ENCODE measurements at regions not wholly inside any gene's neighbourhood (a gene's known extent, or its start where the extent isn't known, plus 50 kb on each side); places are given as distances from the start of the nearest gene placed in this dataset.

GRCh38 chr1:103243481-103243880, 135.2 kb upstream of the COL11A1 start:
- no peak for ATAC-seq
- no peaks in the 10 kb centered on the region for H3K9me3 Mint-ChIP-seq

GRCh38 chr1:103239034-103239433, 130.7 kb upstream of the COL11A1 start:
- H3K4me3 Mint-ChIP-seq, result no peak overlapping the region
- no peaks in the 10 kb centered on the region for H3K4me1 Mint-ChIP-seq
- peaks cover 5 to 18% of the 10 kb centered on the region in 2 donors for H3K9me3 Mint-ChIP-seq

More at GRCh38 chr1:103243481-103243880, 135.2 kb upstream of the COL11A1 start:
- no peak for DNase-seq
- H3K4me3 Mint-ChIP-seq, result no peak overlapping the region
- no peaks in the 10 kb centered on the region for H3K27me3 Mint-ChIP-seq
- H3K4me1 Mint-ChIP-seq, result no peaks in the 10 kb centered on the region
- no peak overlapping the region for H3K27ac Mint-ChIP-seq

GRCh38 chr1:103230061-103230460, 121.7 kb upstream of the COL11A1 start:
- Mint-ChIP-seq H3K4me3 (no peak overlapping the region), H3K4me1 (no peaks in the 10 kb centered on the region), H3K9me3 (no peaks in the 10 kb centered on the region), H3K27me3 (no peaks in the 10 kb centered on the region), H3K27ac (no peak overlapping the region)
- no peak for ATAC-seq
- DNase-seq, result no peak

More at GRCh38 chr1:103239034-103239433, 130.7 kb upstream of the COL11A1 start:
- DNase-seq, result no peak
- H3K27me3 Mint-ChIP-seq, result no peaks in the 10 kb centered on the region
- no peak overlapping the region for H3K27ac Mint-ChIP-seq
- no peak for ATAC-seq

- Mint-ChIP-seq H3K9me3 (no peaks in the 10 kb centered on the region), H3K27me3 (no peaks in the 10 kb centered on the region), H3K27ac (no peak overlapping the region), H3K4me1 (no peaks in the 10 kb centered on the region), H3K4me3 (no peak overlapping the region)
- no peak for ATAC-seq
- DNase-seq, result no peak
Measured at GRCh38 chr1:103220631-103221041, 112.3 kb upstream of the COL11A1 start.

- no peaks in the 10 kb centered on the region for H3K4me1 Mint-ChIP-seq
- no peaks in the 10 kb centered on the region for H3K27me3 Mint-ChIP-seq
- ATAC-seq (no peak), DNase-seq (no peak)
- H3K4me3 Mint-ChIP-seq, result no peak overlapping the region
- no peaks in the 10 kb centered on the region for H3K9me3 Mint-ChIP-seq
- H3K27ac Mint-ChIP-seq, result no peak overlapping the region
Measured at GRCh38 chr1:103218821-103219220, 110.5 kb upstream of the COL11A1 start.

GRCh38 chr1:103218369-103218768, 110.0 kb upstream of the COL11A1 start:
- H3K27me3 Mint-ChIP-seq, result no peaks in the 10 kb centered on the region
- no peaks in the 10 kb centered on the region for H3K9me3 Mint-ChIP-seq
- DNase-seq (no peak), ATAC-seq (no peak)
- no peak overlapping the region for H3K4me3 Mint-ChIP-seq
- no peak overlapping the region for H3K27ac Mint-ChIP-seq
- no peaks in the 10 kb centered on the region for H3K4me1 Mint-ChIP-seq

GRCh38 chr1:103211073-103211472, 102.8 kb upstream of the COL11A1 start:
- no peak overlapping the region for H3K27ac Mint-ChIP-seq
- DNase-seq (no peak), ATAC-seq (no peak)
- H3K27me3 Mint-ChIP-seq, result no peaks in the 10 kb centered on the region
- H3K4me1 Mint-ChIP-seq, result no peaks in the 10 kb centered on the region
- H3K9me3 Mint-ChIP-seq, result no peaks in the 10 kb centered on the region
- no peak overlapping the region for H3K4me3 Mint-ChIP-seq

GRCh38 chr1:103208844-103209243, 100.5 kb upstream of the COL11A1 start:
- H3K9me3 Mint-ChIP-seq, result no peaks in the 10 kb centered on the region
- H3K27ac Mint-ChIP-seq, result no peak overlapping the region
- H3K4me1 Mint-ChIP-seq, result no peaks in the 10 kb centered on the region
- ATAC-seq (no peak), DNase-seq (no peak)
- no peak overlapping the region for H3K4me3 Mint-ChIP-seq
- H3K27me3 Mint-ChIP-seq, result no peaks in the 10 kb centered on the region

GRCh38 chr1:103199001-103199400, 90.7 kb upstream of the COL11A1 start:
- Mint-ChIP-seq H3K27ac (no peak overlapping the region), H3K4me3 (no peak overlapping the region), H3K27me3 (no peaks in the 10 kb centered on the region), H3K9me3 (peaks cover 0 to 4% of the 10 kb centered on the region in 2 donors), H3K4me1 (no peaks in the 10 kb centered on the region)
- ATAC-seq (no peak), DNase-seq (no peak)

GRCh38 chr1:103198076-103198475, 89.8 kb upstream of the COL11A1 start:
- no peak for ATAC-seq
- H3K4me1 Mint-ChIP-seq, result no peaks in the 10 kb centered on the region

GRCh38 chr1:103197216-103197615, 88.9 kb upstream of the COL11A1 start:
- no peak for ATAC-seq
- DNase-seq, result no peak
- peaks cover 0 to 4% of the 10 kb centered on the region in 2 donors for H3K9me3 Mint-ChIP-seq
- no peak overlapping the region for H3K4me3 Mint-ChIP-seq
- no peaks in the 10 kb centered on the region for H3K4me1 Mint-ChIP-seq
- no peaks in the 10 kb centered on the region for H3K27me3 Mint-ChIP-seq
- H3K27ac Mint-ChIP-seq, result no peak overlapping the region

More at GRCh38 chr1:103198076-103198475, 89.8 kb upstream of the COL11A1 start:
- Mint-ChIP-seq H3K27me3 (no peaks in the 10 kb centered on the region), H3K4me3 (no peak overlapping the region), H3K9me3 (peaks cover 0 to 4% of the 10 kb centered on the region in 2 donors), H3K27ac (no peak overlapping the region)
- no peak for DNase-seq

GRCh38 chr1:103194984-103195383, 86.7 kb upstream of the COL11A1 start:
- Mint-ChIP-seq H3K4me1 (no peaks in the 10 kb centered on the region), H3K4me3 (no peak overlapping the region), H3K9me3 (peaks cover 0 to under 1% of the 10 kb centered on the region in 2 donors), H3K27ac (no peak overlapping the region), H3K27me3 (no peaks in the 10 kb centered on the region)
- ATAC-seq (no peak), DNase-seq (no peak)

- no peak for DNase-seq
- Mint-ChIP-seq H3K9me3 (peaks cover 0 to 4% of the 10 kb centered on the region in 2 donors), H3K4me3 (no peak overlapping the region), H3K4me1 (no peaks in the 10 kb centered on the region), H3K27me3 (no peaks in the 10 kb centered on the region), H3K27ac (no peak overlapping the region)
- ATAC-seq, result no peak
Measured at GRCh38 chr1:103194060-103194459, 85.7 kb upstream of the COL11A1 start.

- no peak overlapping the region for H3K4me3 Mint-ChIP-seq
- H3K9me3 Mint-ChIP-seq, result peaks cover 4 to 8% of the 10 kb centered on the region in 2 donors
- no peak overlapping the region for H3K27ac Mint-ChIP-seq
- no peak for DNase-seq
- no peaks in the 10 kb centered on the region for H3K4me1 Mint-ChIP-seq
- no peak for ATAC-seq
- H3K27me3 Mint-ChIP-seq, result no peaks in the 10 kb centered on the region
Measured at GRCh38 chr1:103191327-103191726, 83.0 kb upstream of the COL11A1 start.

- H3K9me3 Mint-ChIP-seq, result peaks cover 4 to 14% of the 10 kb centered on the region in 2 donors
- DNase-seq, result no peak
- H3K27ac Mint-ChIP-seq, result no peak overlapping the region
Measured at GRCh38 chr1:103190766-103191165, 82.4 kb upstream of the COL11A1 start.

GRCh38 chr1:103187673-103188072, 79.4 kb upstream of the COL11A1 start:
- no peaks in the 10 kb centered on the region for H3K4me1 Mint-ChIP-seq
- H3K27me3 Mint-ChIP-seq, result no peaks in the 10 kb centered on the region
- ATAC-seq (no peak), DNase-seq (no peak)
- no peak overlapping the region for H3K27ac Mint-ChIP-seq
- peaks cover 8 to 24% of the 10 kb centered on the region in 2 donors for H3K9me3 Mint-ChIP-seq
- H3K4me3 Mint-ChIP-seq, result no peak overlapping the region

More at GRCh38 chr1:103190766-103191165, 82.4 kb upstream of the COL11A1 start:
- Mint-ChIP-seq H3K27me3 (no peaks in the 10 kb centered on the region), H3K4me3 (no peak overlapping the region), H3K4me1 (no peaks in the 10 kb centered on the region)
- no peak for ATAC-seq

GRCh38 chr1:103180660-103181059, 72.3 kb upstream of the COL11A1 start:
- Mint-ChIP-seq H3K27me3 (no peaks in the 10 kb centered on the region), H3K27ac (no peak overlapping the region), H3K4me1 (no peaks in the 10 kb centered on the region)

More at GRCh38 chr1:103180660-103181059, 72.3 kb upstream of the COL11A1 start:
- H3K9me3 Mint-ChIP-seq, result peaks cover 3 to 9% of the 10 kb centered on the region in 2 donors
- no peak for DNase-seq
- ATAC-seq, result no peak
- no peak overlapping the region for H3K4me3 Mint-ChIP-seq

Data from stimulated activated naive CD8-positive, alpha-beta T cell treated with anti-CD3 and anti-CD28 coated beads, Interleukin-15, amount 100 ng/mL, for 72 hours (primary cell).